ENCODE measurements at regions not wholly inside any gene's neighbourhood (a gene's known extent, or its start where the extent isn't known, plus 50 kb on each side); places are given as distances from the start of the nearest gene placed in this dataset.
"Not testable (repeated sequence)": the region's sequence is repeated elsewhere in the genome, so short reads cannot be mapped to it uniquely, and the experiment has no call there.

DNA sequence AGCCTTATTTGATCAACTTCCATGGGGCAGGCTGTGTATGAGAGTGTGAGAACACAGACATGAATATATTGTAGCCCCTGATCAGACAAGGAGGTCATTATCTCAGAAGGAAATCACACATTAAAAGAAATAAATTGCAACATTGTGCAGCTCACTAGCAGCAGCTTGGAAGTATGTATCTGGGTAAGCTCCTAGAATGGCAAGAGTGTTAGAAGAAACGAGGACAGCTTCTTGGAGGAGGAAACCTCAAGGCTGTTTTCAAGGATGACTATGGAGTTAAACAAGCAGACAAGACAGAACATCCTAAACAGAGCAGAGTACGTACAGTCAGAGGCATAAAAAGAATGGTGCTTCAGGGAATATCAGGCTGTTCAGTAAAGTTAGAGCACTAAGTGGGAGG lies 511.0 kb downstream of the SLCO4C1 start:
- FAIRE-seq (no peak), DNase-seq (ENCODE audit: insufficient read length, low spot score) (no peak)

DNA sequence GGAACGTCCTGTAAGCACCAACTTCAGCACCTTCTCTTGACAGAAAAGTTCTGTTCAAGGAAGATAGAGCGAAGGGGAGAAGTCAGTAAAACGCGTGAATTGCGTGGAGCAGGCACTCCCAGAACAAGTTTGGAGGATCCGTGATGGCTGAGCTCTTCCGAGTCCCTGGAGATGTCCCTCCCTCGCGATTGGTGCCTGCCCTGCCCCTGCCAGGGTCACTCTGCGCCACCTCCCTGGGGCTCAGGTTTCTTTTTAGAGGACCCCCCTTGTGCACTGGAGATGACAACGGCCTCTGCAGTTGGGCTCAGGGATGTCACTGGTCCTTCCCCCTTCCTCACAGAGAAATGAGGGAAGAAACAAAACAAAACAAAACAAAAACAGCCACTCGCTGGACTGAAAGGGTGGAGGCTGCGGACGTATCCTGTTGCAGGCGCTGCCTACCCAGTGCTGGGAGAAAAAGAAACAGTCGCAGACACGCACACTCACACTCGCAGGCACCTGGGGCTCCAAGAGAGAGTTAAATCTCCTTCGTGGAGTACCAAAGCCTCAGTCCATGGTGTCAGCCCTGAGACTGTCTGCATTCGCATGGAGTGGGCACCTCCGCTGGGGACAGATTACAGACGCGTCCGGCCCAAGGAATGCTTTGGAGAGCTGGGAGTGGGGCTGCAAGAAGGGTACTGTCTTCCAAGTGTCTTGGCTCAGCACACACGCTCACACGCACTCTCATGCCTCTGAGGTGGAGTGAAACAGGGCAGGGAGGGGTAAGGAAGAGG lies 512.7 kb downstream of the SLCO4C1 start:
- FAIRE-seq = no peak
- no peak for DNase-seq (ENCODE audit: insufficient read length, low spot score)

DNA sequence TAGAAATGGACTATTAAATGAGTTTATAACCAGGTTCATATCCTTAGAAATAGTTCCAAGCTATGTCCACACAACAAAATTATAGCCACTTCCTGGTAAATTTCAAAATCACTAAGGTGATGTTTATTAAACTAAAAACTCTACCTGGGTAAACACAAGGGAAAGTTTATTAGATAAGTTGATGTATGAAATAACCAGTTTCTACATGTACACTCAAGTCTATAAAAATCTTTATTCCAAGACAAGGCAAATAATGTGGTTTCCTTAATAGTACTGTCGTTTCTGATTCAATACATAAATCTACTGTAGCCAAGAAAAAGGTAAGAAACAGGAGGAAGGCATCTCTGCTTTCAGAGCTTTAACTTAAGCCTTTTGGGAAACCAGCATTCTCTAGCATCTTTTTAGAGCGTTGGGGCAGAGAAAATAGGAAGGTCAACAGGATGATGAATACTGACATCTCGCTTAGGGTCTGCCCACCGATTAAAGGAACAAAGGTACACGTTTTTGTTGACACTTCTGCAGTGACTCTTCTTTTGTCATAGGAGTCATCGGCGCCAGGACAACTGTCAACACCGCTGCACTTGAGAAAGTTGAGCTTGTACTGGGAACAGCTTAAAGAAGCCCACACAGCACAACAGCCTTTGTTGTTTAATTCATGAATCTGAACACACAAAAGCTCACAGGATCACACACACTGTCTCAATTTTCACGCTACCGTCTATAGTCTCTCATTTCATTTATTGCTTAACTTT lies 513.6 kb downstream of the SLCO4C1 start:
- FAIRE-seq (no peak), DNase-seq (ENCODE audit: insufficient read length, low spot score) (no peak)

DNA sequence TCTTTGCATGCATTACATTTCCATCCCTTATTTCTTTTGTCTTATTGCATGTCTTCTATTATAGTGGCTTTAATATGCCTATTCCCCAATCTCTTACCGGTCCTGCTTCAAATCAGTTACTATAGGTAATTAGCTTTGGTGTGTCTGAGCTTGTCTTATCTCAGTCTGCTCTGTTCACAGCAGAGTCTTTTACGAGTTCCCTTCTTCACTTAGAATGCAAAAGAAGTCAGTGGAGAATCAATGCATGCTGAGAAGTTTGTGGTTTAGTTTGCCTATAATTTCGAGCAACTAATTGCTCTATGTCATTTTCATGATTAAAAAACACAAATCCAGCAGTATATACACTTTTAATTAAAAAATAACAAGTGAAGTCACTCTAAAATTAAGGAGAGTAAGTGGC lies 545.0 kb downstream of the SLCO4C1 start:
- FAIRE-seq (no peak), DNase-seq (ENCODE audit: insufficient read length, low spot score) (no peak)

DNA sequence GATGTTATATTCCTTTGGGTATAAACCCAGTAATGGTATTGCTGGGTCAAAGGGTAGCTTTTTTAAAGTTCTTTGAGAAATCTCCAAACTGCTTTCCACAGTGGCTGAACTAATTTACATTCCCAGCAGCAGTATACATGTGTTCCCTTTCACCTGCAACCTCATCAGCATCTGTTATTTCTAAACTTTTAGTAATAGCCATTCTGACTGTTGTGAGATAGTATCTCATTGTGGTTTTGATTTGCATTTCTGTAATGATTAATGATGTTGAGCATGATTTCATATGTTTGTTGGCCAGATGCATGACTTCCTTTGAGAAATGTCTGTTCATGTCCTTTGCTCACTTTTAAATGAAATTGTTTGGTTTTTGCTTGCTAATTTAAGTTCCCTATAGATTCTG lies 553.1 kb downstream of the SLCO4C1 start:
- DNase-seq (ENCODE audit: insufficient read length, low spot score); FAIRE-seq: not testable (repeated sequence)

DNA sequence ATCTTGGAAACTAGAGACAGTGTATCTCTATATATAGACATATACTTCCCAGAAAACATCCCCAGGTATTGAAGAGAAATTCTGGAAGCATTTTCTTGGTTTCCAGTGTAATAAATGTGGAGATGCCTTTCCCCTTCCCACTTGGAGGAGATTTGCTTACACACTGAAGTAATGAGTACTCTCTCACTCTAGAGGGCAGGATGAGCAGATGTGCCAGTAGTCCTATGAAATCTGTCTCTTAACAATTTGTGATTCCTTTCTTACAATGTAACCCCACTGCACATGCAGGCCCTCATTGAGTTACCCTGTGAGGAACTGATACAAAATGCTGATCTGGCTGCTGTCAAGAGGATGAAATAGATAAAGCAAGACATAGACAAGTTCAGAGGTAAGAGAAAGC lies 567.2 kb downstream of the SLCO4C1 start:
- DNase-seq (ENCODE audit: insufficient read length, low spot score) (no peak), FAIRE-seq (no peak)

DNA sequence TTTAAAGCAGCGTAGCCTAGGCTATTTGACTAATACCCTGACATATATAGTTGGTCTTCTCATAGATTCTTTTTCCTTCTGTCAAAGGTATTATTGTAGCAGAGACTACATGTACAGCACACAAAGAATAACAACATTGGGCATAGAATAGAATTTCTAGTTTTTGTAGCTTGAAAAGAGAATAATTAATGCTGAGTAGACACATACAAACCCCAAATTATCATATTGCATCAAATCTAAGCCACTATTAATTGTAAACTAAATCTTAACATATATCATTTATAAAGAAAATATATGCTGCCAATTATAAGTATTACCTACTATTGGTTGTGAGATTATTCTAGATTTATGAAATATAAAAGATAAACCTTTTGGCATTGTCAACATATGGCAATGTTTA lies 574.5 kb downstream of the SLCO4C1 start:
- FAIRE-seq = no peak

DNA sequence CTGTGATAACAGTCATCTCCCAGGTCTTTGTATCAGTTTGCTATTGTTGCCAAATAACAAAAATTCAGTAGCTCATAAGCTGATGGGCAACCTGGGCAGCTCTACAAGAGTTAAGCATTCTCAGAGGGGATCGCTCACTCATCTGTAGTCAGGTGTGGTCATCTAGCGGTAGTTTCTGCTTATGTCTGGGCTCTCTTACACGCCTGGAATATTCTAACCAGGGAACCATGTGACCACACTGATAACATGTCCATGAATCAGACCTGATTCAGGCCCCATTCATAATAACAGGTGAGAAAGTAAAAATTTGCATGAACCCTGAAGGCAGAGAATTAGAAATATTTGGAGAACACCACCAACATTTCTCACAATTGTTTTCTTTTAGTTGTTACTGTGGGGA lies 576.1 kb downstream of the SLCO4C1 start:
- FAIRE-seq = no peak
- DNase-seq (ENCODE audit: insufficient read length, low spot score) = no peak

More for the DNA sequence above, 574.5 kb downstream of the SLCO4C1 start:
- DNase-seq (ENCODE audit: insufficient read length, low spot score) = no peak

DNA sequence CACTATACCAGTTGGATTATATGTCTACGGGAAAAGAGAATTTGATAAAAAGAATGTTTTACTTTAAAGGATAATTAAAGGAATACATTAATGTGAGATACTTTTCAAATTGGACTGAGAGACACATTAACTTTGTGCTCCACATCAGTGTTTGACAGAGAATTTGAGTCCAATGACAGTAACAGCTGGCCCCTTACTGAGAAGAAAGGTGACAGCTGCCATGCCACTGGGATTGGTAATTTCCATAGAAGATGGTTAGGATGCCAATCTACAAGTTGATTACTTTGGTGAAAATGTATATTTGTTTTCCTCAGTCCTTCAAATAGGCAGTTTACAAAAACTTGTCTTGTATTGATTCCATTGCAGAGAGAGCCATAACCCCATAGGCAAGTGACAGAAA lies 578.4 kb downstream of the SLCO4C1 start:
- FAIRE-seq = no peak
- DNase-seq (ENCODE audit: insufficient read length, low spot score) = no peak

DNA sequence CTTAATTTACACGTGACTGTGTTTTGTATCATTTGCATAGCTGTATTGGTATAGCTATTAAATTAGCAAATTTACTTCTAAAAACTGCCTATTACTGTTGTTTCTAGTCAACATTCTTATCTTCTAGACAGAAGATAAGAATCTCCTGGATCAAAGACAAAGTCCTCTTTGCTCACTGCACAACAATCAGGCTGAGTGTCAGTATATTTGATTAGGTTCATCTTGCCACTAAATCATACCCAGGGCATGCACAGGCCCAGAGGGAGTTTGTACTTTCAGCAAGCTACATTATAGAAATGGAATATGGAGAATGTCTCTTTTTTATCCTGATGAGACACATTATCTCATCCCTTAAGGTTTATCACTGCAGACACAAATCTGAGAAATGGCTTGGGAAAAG lies 579.1 kb downstream of the SLCO4C1 start:
- FAIRE-seq (no peak), DNase-seq (ENCODE audit: insufficient read length, low spot score) (no peak)

DNA sequence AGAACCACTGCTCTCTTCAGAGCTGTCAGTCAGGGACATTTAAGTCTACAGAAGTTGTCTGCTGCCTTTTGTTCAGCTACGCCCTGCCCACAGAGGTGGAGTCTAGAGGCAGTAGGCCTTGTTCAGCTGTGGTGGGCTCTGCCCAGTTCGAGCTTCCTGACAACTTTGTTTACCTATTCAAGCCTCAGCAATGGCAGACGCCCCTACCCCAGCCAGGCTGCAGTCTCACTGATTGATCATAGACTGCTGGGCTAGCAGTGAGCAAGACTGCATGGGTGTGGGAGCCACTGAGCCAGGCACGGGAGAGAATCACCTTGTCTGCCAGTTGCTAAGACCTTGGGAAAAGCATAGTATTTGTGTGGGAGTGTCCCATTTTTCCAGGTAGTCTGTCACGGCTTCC lies 580.3 kb downstream of the SLCO4C1 start:
- FAIRE-seq = not testable (repeated sequence)

DNA sequence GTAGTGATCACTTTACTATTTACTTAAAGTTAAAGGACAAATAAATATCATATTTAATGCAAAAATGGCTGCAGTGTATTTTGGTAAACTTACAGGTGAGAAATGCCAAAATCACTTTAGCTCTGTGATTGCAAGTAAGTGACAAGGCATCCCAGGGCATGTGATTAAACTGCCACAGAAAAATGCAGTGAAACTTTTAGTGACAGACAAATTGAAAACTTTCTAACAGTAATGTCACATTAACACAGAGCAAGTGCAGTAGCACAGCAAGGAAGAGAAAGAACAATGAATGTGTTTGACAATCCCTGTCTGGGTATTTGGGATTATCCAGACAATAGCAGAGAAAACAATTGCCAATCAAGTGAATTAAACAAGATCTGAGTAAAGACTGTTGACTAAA lies 606.8 kb downstream of the SLCO4C1 start:
- no peak for DNase-seq (ENCODE audit: insufficient read length, low spot score)
- no peak for FAIRE-seq

More for the DNA sequence above, 580.3 kb downstream of the SLCO4C1 start:
- DNase-seq (ENCODE audit: insufficient read length, low spot score) = not testable (repeated sequence)

DNA sequence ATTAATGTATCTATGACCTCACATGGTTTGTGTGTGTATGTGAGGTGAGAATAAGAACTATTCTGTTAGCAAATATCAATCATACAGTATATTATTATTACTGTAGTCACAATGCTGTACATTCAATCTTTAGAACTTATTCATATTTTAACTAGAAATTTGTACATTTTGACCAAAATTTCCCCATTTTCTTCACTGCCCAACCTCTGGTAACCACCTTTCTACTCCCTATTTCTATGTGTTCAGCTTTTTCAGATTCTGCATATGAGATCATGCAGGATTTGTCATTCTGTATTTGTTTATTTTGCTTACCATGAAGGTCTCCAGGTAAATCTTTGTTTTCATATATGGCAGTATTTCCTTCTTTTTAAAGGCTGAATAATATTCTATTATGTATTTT lies 607.9 kb downstream of the SLCO4C1 start:
- DNase-seq (ENCODE audit: insufficient read length, low spot score) = no peak

DNA sequence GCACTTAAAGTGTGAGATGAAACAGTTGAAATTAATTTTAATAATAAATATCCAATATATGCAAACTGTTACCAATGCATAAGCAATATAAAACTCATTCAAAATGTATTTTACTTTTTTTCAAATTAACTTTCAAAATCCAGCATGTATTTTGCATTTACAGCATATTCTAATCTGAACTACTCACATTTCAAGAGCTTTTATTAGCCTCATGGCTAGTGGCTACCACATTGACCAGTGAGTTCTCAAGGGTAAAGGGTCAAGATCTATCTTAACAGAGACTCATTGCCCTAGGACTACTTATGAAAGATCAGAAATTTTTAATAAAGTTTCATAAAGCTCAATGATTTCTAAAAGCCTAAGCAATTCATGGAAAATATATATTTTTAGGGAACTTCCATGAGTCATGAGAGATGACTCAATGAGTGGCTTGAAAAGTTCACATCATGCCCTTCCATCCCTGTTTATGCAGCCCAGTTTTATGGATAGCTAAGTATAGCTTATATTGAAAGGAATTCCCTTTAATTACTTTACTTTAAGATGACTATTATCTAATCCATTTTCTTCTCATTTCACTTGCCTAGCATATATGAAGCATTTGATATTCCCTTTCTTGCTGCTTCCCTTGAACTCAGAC lies 608.6 kb downstream of the SLCO4C1 start:
- FAIRE-seq (no peak), DNase-seq (ENCODE audit: insufficient read length, low spot score) (no peak)

More for the DNA sequence above, 607.9 kb downstream of the SLCO4C1 start:
- FAIRE-seq = no peak

DNA sequence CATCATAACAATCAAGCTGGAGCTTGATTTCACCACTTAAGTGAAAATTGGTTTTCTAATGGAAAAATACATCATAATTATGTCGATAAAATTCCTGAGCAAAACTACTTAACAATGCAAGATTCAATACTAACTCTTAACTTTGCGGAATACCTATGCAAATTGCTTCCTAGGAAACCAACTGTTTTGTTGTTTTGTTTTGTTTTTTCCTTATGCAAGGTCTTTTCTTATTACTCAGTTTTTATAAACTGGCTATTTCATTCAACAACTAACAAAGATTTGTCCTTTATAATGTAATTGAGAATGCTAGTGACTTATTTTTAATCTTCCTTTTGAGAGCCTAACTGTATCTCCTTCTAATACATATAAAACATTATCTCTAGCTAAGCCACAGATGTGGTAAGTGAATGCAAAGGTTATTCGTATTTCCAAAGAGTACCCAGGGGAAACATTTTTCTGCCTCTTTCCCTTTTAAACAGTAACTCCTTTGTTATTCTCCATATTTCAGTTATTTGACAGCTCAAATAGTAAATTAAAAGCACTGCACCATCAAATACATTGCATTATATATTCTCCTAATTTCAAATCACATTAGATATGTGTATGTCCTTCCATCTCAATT lies 609.4 kb downstream of the SLCO4C1 start:
- FAIRE-seq = no peak

DNA sequence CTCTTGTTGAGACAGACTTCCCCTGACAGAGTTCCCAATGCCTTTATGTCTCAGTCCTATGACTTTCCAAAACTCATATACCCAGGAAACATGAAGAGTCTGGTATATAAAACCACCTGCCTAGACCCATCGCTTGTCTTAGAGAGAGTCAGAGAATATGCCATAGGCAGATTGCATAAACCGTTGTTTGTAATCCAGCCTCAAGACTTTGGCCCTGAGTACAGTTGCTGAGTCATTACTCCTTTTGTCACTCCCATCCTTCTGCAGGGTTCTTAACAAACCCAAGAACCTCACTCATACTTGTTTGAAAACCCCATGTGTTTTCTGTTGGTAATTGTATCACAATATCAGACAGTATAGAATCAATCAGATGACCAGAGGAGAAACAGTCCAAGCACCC lies 616.3 kb downstream of the SLCO4C1 start:
- FAIRE-seq (no peak), DNase-seq (ENCODE audit: insufficient read length, low spot score) (no peak)

More for the DNA sequence above, 609.4 kb downstream of the SLCO4C1 start:
- no peak for DNase-seq (ENCODE audit: insufficient read length, low spot score)

DNA sequence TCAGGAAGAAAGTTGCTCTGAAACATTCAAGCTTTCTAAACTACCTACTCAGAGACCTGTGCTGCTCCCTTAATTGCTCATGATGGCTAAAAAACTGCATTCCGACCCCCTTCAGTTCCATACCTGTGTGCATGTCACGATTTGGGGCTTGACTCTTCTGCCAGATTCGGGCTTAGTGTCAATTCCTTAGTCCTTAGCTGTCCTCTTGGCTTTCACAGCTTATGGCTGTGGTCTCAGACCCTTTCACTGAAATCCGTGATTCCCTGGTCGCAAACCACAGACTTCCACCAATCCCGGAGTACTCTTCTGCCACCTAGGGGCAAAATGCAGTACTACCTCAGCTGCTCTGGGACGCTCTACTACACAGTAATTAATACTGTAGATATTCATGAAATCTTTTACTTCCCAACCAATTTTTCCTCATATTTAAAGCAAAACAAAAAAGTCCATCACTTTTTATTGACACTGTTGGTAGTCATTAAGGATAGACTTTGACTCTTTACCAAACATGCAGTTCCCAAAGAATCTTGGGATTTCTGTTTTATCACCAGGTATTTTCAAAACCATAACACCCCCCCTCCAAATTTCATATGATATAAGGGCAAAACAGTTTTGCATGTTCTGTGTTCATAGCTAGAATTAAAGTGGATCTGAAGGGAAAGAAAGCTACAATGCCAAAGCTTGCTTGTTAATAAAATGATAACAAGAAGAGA lies 617.4 kb downstream of the SLCO4C1 start:
- DNase-seq (ENCODE audit: insufficient read length, low spot score) (peak; percentile 1), FAIRE-seq (peak; percentile 66)

DNA sequence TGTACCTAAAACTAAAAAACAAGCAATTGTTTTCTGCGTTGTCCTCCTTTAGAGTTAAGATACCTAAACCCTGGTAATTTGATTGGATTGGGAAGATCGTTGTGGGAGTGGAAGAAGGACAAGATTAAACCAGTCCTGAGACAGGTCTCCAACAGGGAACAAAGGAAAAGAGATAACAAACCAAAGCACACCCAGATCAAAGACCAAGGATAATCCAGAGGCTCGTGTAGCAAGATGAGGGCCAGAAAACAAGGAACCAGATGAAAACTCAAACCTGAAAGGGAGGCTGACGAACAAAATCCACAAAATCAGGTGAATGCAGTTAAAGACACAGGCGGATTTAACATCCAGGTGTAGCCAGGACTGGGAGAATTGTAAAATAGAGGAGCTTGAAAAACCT lies 618.1 kb downstream of the SLCO4C1 start:
- no peak for FAIRE-seq
- DNase-seq (ENCODE audit: insufficient read length, low spot score) = no peak

DNA sequence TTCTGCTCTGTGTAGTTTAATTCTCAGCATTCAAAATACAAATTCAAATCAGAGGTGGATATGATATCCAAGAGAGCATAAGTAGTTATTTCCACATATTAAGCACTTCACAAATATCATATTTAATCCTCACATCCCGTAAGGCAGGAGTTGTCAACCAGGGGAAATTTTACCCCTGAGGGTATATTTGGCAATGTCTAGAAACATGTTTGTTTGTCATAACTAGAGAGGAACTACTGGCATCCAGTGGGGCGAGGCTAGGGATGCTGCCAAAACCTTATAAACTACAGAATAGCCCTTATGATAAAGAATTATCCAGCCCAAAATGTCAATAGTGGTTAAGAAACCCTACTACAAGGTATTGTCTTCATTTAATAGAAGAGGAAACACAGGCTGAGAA lies 619.4 kb downstream of the SLCO4C1 start:
- FAIRE-seq (no peak), DNase-seq (ENCODE audit: insufficient read length, low spot score) (no peak)

DNA sequence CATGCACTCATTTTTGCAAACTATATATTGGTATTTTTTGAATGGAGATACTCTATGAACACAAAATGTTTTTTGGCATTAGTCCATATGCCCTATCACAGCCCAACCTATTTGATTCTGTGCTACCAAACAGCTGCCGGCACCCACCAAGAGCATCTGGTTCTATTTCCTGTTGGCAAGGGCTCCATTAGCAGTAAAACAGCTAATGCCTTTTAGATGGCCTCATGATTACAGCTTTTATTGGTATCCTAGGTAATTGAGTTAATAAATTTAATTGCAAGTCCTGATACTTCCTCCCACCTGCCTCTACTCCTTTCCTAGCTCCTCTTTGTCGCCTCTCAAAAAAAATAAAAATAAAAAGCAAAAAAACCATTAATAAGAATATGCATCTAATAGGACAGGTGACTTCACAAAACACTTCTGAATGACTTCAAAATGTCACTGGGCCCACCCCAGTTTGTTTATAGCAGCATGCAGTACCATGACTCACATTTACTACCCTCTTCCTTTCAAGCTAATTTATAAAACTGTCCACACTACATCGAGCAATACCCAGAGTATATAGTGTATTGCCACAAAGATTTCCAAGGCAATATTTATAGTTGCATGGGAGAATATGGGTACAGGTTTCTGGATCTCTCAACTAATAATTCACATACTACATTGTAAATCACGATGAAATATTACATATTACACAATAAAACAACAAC lies 620.4 kb downstream of the SLCO4C1 start:
- DNase-seq (ENCODE audit: insufficient read length, low spot score) (no peak), FAIRE-seq (no peak)
